GM18508 (cell line): ENCODE measurements at regions not wholly inside any gene's neighbourhood (a gene's known extent, or its start where the extent isn't known, plus 50 kb on each side); places are given as distances from the start of the nearest gene placed in this dataset.

Experiments
- ATAC-seq: cut with Tn5 transposase; IDR thresholded peaks from one replicate; pipeline ENCODE4 v1.9.1; 2021; ENCODE audit warnings: moderate number of reproducible peaks; ENCODE audit not compliant: insufficient read depth, unreplicated experiment

GRCh38 chr13:31029102-31029501 lies 96.6 kb downstream of the TEX26 start:
- ATAC-seq = no peak

GRCh38 chr13:31027136-31027535 lies 94.7 kb downstream of the TEX26 start:
- no peak for ATAC-seq
